Activated CD4-positive, CD25-positive, alpha-beta regulatory T cell (primary cell): ENCODE measurements at regions not wholly inside any gene's neighbourhood (a gene's known extent, or its start where the extent isn't known, plus 50 kb on each side); places are given as distances from the start of the nearest gene placed in this dataset.
"Not testable (repeated sequence)": the region's sequence is repeated elsewhere in the genome, so short reads cannot be mapped to it uniquely, and the experiment has no call there.

Experiments used
- DNase-seq, 4 experiments: peaks; one replicate each; lab custom pipeline; 2025; lab: John Stamatoyannopoulos, UW

DNA sequence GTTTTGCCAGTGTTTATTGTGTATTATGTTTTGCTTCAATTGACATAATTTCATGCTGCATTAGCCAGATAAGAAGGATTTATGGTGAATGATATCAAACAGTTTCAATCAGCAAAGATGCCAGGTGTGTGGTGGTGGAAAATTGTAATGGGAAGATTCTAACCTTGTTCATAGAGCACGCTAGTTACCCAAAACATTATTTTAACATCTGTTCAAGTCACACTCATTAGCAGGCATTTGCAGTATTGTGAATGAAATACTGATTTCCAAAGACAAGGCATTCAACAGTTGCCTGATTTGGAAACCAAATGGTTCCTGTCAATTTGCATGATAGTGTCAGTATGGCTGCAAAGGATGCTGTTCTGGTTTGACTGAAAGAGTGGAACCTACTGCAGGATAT is 129.7 kb downstream of the EPC1 start:
- DNase-seq = no peak

DNA sequence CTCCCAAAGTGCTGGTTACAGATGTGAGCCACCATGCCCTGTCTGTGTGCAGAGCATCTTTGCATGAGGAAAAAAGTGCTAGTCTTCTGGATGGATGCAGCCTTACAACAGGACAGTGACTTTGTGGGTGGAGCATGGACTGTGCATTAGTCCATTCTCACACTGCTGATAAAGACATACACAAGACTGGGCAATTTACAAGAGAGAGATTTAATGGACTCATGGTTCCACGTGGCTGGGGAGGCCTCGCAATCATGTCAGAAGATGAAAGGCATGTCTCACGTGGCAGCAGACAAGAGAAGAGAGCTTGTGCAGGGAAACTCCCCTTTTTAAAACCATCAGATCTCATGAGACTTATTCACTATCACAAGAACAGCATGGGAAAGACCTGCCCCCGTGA is 133.1 kb downstream of the EPC1 start:
- DNase-seq = not testable (repeated sequence)

DNA sequence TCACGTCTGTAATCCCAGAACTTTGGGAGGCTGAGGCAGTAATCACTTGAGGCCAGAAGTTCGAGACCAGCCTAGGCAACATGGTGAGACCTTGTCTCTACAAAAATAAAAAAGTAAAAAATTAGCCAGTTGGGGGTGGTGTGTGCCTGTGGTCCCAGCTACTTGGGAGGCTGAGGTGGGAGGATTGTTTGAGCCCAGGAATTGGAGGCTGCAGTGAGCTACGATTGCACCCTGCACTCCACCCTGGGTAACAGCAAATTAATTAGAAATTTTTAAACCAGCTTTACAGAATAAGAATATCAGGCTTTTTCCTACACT is 136.0 kb downstream of the EPC1 start:
- no peak for DNase-seq

DNA sequence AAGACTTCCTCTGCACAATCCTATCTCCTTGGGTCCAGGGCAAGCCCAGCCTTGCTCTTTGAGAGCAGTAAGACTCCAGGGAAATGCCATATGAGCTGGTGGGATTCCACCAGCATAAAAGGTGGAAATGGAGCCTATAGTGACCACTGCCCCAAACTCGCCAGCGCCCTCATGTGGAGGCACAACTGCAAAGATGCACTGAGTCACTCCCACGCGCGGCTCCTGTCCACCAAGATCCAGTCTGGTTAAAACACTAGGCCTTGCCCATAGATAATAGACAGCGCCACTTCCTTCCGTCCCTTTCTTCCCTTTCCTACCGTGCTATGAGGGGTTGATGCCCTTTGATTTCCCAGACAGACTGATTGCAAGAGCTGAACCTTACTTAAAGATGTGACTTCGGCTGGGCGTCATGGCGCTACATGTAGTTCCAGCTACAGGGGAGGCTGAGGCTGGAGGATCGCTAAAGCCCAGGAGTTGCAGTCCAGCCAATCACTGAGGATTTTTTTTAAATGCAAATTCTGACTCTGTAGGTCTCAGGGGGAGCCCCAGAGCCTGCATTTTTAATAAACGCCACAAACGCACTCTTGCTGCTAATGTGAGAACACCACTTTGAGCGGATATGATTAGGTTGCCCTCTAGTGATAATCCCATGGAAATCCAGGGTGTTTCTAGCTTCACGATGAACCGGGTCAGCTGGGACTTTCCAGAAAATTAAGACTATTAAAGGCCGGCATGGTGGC is 136.5 kb downstream of the EPC1 start:
- no peak for DNase-seq

DNA sequence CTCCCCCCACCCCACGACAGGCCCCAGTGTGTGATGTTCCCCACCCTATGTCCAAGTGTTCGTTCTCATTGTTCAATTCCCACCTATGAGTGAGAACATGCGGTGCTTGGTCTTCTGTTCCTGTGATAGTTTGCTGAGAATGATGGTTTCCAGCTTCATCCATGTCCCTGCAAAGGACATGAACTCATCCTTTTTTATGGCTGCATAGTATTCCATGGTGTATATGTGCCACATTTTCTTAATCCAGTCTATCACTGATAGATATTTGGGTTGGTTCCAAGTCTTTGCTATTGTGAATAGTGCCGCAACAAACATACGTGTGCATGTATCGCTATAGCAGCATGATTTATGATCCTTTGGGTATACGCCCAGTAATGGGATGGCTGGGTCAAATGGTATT is 139.0 kb downstream of the EPC1 start:
- DNase-seq = not testable (repeated sequence)

DNA sequence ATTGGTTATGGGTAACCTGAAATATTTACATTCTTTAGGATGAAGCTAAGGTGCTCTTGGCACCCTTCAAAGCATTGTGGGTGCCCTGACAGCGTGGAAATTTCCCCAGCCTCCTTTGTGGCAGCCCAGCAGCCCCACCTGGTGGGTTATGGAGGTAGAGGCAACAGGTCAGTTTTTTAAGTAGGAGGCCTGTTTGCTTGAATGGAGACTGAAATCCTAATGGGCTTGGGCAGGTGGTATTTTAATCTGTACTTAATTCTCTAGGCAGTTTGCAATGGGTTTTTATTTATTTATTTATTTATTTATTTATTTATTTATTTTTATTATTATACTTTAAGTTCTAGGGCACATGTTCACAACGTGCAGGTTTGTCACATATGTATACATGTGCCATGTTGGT is 139.4 kb downstream of the EPC1 start:
- peak in 2 of 4 experiments; percentile 6 to 16 for DNase-seq

DNA sequence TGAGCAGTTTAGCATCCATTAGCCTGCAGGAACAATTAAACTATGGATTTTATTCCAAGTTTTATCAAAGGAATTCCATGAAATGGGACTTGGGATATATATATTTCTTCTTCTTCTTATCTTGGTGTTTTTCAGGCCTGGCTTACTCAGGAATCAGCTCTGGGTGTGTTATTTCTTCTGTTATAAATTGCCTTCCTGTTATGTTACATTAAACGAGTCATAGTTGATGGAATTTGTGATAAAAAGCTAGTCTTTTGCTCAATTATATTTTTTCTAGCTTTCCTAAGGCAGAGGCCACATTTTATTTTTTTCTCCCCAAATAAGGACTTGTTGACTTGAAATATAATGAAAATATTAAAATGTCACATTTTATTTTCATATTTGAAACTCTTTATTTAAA is 141.3 kb downstream of the EPC1 start:
- no peak for DNase-seq

DNA sequence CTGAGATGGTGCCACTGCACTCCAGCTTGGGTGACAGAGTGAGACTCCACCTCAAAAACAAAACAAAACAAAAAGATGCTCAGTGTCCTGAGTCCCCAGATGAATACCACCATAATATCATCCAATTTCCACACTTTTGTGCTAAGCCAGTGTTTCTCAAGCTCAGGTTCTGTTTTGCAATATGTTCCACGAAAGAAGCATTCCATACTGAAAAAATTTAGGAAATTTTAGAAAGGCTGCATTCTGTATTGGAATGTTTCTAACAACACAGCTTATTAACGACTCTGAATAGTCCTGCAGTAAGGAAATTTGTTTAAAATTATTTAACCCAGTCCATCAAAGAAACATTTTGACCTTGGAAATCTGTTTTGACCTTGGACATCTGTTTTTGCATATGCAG is 142.4 kb downstream of the EPC1 start:
- DNase-seq = no peak

DNA sequence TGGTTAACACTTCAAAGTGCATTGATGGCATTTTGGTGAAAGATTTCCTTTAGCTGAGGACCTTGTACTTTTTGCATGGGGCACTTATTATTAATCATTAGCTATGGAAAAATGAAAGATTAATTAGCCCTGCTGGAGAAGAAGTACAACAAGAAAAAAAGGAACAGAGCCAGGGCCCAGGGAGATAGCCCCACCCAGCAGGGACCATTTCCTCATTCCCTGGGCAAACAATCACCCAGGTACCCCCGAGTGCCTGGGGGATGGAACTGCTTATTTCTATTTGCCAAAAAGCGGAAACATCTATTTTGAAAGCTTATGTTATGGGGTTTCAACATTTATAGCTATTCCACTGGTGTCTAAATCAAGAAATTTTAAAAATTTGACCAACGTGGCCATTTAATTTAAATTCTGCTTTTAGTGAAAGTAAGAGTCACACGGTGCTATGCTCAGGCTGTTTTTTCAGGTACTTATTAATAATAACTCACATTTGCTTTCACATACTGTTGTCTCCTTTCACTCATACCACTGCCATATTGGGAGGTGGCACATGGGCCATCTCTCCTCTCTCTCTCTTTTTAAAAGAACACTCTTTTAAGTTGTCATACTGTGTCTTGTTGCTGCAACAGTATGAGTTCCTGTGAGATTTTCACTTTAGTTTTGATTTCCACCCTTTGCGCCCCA is 143.6 kb upstream of the KIF5B start:
- DNase-seq = no peak

DNA sequence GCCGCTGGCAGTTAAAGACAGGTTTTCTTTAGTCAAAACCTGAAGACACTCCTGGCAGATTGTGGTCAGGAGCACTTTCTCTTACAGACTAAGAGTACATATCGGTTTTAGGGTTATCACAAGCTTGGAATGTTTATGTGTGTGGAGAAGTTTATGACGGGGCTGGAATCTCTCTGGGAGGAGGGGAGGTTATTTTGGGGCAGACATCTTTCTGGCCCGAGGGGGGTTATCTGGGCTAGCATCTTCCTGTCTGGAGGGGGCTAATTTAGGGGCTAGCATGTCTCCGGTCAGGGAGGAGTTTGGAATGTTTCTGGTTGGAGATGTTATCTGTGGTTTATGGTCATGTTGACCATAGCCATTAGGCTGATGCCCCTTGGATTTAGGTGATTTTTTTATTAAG is 141.2 kb upstream of the KIF5B start:
- DNase-seq = no peak

DNA sequence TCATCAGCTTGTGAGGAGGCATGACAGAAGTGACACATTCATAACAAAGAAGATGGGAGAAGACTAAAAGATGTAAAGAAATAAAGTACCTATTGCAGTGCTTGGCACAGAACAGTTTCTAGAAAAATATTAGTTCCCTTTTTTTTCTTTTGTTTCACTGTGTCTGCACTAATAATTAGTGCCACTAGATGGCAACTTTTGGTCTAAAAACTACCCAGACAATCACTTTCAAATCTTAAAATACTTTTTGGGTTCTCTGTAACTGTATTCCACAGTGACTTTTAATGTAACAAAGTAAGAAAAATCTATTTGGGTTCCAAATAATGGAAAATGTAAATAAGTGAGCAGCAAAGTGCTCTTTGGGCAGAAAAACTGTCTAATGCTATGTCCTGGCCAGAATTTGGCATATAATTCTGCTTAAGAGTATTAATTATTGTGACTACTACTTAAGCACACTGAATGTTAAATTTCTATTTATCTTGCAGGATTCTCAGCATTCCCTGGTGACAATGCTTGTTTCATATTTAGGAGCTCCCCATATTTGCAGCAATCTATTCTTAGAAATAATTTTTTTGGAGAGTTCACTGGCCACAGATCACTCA is 134.8 kb upstream of the KIF5B start:
- no peak for DNase-seq

DNA sequence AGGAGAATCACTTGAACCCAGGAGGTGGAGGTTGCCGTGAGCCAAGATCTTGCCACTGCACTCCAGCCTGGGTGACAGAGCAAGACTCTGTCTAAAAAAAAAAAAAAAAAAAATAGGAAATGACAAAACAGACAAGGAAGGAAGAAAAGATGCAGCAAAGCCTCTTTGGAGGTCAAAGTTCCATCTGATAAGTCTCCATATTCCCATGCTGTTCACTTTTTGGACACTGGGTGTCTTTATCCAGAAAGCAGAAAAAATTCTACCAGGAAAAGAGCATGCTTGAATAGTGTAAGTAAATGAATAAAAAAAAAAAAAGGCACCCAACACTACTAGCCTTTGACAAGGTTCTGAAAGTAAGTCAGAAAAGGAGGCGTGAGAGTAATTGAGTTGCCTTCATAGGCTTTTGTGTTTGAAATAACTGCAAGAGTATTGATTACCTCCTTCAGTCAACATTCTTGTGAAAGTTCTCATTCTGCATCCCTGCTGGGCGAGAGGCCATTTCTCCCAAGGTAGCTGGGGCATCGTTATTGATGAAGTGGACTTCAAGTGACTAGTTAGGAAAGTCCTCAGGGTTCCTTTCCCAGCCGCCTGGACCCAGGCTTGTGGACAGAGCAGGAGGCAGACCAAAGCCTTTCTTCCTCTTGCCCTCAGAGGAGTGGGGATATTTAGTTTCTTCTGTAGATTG is 133.3 kb upstream of the KIF5B start:
- DNase-seq = no peak

DNA sequence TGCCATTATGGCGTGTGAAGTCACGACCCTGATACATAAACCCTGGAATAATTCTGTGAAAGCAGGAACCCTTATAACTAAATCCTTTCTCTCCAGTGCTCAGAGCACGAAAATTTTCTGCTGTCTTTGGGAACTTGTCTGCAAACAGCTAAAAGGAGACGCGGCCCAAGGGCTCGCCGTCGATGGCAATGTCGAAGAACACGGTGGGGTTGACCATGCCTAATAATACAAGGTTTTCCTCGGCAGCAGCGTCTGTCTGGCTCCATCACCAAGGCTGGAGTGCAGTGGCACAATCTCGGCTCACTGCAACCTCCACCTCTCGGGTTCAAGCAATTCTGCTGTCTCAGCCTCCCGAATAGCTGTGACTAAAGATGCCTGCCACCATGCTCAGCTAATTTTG is 132.4 kb upstream of the KIF5B start:
- DNase-seq = not testable (repeated sequence)

DNA sequence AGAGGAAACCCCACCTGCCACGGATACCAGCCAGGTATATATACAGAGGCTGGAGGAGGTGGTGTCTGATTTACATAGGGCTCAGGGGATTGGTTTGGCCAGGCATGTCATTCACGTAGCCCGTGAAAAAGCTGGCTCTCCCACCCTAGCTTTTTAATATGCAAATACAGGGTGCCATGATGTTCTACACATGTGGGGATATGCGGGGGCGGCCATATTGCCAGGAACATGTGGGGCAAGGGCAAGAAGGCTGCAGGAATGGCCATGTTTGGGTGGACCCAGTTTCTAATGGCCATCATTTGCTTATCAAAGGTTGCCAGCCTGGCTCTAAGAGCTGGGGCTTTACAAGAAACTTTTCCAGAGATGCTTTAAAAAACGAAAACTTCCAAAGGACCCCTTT is 131.5 kb upstream of the KIF5B start:
- no peak for DNase-seq

DNA sequence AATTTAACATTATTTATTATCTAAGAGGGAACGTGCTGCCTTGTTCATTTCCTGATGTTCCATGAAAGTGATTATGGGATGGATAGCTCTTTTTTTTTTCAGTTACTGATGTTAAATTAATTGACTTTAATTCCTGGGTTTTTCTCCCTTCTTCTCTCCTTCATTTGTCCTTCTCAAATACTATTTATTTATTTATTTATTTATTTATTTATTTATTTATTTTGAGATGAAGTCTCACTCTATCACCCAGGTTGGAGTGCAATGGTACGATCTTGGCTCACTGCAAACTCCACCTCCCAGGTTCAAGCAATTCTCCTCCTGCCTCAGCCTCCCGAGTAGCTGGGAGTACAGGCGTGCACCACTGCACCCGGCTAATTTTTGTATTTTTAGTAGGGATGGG is 127.4 kb upstream of the KIF5B start:
- not testable (repeated sequence) for DNase-seq

DNA sequence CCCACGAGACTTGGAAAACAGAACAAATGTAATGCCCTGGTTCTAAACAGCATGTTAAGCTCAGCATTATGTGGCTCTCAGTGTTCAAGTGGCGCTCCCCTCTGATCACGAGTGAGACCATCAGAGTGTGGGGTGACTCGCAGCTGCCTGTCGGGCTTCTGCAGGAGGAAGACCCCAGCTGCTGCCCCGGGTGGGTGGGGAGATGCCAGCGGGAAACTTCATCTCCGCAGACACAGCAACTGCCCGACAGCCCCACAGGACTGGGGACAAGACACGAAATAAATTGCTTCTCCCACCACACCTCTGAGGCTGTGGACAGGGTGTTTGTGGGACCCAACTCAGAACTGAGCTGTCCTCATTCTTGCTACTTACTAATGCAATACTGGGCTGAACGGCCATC is 126.3 kb upstream of the KIF5B start:
- no peak for DNase-seq

DNA sequence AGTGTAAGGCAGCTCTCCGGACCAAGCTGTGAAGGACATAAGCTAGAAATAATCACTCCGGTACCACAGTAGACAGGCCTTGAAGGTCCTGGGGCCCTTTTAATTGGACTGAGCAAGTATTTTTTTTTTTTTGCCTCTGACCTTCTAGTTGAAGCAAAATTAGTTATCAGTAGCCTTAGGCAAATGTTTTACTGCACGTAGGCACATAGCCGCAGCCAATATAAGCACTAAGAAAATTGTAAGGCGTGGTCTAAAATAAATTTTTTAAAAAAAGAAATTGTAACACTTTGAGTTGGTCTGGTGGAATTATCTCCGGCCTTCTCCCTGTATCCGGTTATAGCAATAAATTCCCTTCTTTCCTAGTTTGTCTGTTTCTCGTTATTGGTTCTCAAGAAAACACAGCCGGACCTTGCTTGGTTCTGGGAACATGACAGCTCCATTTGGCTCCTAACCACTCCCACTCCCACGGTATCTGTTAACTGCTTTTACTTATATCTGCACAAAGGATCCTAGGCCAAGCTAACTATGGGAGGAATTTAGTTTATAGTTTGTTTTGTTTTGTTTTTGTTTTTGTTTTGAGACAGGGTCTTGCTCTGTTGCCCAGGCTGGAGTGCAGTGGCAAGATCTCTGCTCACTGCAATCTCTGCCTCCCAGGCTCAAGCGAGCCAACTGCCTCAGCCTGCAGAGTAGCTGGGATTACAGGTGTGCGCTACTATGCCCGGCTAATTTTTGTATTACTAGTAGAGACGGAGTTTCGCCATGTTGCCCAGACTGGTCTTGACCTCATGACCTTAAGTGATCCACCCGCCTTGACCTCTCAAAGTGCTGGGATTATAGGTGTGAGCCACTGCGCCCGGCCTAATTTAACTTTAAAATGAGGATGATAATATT is 124.4 kb upstream of the KIF5B start:
- no peak for DNase-seq

DNA sequence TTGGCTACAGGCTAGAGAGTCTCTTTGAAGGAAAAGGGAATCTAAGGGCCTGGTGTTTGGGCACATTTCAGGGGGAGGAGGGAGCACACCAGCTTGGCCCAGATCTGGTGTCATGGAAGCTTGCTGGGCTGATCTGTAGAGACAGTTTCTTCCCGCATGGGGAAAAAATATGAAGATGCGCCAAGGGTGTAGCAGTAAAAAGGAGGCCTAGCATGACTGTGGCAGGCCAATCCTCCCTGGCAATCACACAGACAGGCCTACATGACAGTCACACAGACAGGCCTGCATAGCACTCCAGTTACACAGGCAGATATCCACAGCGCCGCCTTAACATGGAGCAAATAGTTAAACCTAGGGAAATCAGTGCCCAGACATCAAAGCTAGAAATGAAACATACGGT is 123.6 kb upstream of the KIF5B start:
- DNase-seq = no peak

DNA sequence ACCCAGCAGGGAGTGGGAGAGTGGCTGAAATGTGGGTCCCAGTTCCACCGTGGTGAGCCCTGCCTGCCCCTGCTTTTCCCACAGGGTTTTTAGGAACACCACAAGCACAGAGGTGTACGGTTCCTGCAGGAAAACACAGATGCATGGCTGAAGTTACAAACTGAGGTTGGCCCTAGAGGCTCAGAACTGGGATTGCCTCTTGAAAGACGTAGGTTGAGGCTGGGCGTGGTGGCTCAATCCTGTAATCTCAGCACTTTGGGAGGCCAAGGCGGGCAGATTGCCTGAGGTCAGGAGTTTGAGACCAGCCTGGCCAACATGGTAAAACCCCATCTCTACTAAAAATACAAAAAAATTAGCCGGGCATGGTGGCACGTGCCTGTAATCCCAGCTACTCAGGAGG is 121.4 kb upstream of the KIF5B start:
- DNase-seq = not testable (repeated sequence)

DNA sequence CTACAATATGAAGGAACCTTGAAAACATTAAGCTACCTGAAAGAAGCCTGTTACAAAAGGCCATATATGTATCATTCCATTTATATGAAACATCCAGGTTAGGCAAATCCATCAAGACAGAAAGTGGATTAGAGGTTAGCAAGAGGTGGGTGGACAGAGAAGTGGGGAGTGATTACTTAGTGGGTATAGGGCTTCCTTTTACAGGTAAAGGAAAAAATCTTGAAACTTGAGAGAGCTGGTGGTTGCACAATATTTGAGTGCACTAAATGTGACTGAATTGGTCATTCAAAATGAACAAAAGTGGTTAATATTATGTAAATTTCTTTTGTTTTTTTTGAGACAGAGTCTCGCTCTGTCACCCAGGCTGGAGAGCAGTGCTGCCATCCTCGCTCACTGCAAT is 119.4 kb upstream of the KIF5B start:
- DNase-seq = no peak

DNA sequence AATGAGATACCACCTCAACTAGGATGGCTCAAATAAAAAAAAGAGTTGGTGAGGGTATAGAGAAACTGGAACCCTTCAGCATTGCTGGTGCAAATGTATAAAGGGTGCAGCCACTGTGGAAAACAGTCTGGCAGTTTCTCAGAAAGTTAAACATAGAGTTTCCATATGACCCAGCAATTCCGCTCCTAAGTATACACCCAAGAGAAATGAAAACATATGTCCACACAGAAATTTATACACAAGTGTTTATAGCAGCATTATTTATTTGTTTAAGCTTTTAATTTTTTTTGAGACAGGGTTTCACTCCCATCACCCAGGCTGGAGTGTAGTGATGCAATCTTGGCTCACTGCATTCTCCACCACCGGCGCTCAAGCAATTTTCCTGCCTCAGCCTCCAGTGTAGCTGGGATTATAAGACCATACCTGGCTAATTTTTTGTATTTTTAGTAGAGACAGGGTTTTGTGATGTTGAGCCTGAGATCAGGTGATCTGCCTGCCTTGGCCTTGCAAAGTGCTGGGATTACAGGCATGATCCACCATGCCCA is 118.2 kb upstream of the KIF5B start:
- DNase-seq = no peak

DNA sequence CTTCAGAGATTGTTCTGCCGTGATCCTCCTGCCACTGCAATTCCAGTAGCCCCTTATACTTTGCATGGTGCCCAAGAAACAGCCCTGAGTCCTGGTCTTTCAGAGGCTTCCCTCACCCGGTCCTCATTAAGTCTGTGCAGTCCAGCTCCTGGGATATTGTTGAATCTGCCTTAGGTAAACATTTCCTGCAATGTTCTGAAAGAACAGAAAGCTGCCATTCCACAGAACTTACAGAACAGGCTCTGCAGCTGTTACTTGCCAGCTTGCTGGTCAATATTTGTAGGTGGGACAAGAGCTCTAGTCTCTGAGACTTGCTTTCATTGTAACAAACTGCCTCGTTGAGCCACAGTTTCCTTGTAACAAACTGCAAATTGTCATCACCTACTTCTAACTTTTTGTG is 115.0 kb upstream of the KIF5B start:
- DNase-seq = no peak
